PC-9 (cell line): ENCODE measurements at regions not wholly inside any gene's neighbourhood (a gene's known extent, or its start where the extent isn't known, plus 50 kb on each side); places are given as distances from the start of the nearest gene placed in this dataset.

ENCODE experiments used
- BruUV-seq: library from RNA; stranded (reverse); fragments of 400-500 nt; replicated peaks from 2 replicates; lab custom pipeline; 2021; lab: Mats Ljungman, UMichigan
- CTCF ChIA-PET: fragments of 300-600 bp; sonication (Branson Sonifier 250); formaldehyde crosslinking; loops from one replicate; lab custom pipeline; 2022; ENCODE audit warnings: antibody characterized with exemption; lab: Charles Lee
- POLR2A ChIA-PET: fragments of 300-600 bp; sonication (Branson Sonifier 250); formaldehyde crosslinking; loops from one replicate; lab custom pipeline; 2022; ENCODE audit warnings: antibody characterized with exemption; ENCODE audit not compliant: unreplicated experiment; lab: Charles Lee
- DNase-seq, 2 experiments: peaks; one replicate each; pipeline versions ENCODE4 v3.0.0 to v3.0.0-alpha.2; 2015 to 2022; ENCODE audit warnings: mixed read lengths in 1 of 2
- H2AFZ ChIP-seq: fragments of 200-600 bp; sonication (generic); 2 replicates; pipeline ENCODE4 v1.8.1; 2017; ENCODE audit warnings: antibody characterized with exemption
- H3F3A ChIP-seq: fragments of 200-600 bp; sonication (generic); 2 replicates; pipeline ENCODE4 v1.8.1; 2017; ENCODE audit warnings: antibody characterized with exemption, mild to moderate bottlenecking, low read depth; ENCODE audit not compliant: insufficient read depth
- H3K27ac ChIP-seq: fragments of 200-600 bp; sonication (generic); 2 replicates; pipeline ENCODE4 v1.6.1; 2016; ENCODE audit warnings: mixed run types
- H3K27me3 ChIP-seq: fragments of 200-600 bp; sonication (generic); 2 replicates; pipeline ENCODE4 v1.6.1; 2016; ENCODE audit warnings: low read depth, mixed run types; ENCODE audit not compliant: insufficient read depth
- H3K36me3 ChIP-seq: fragments of 200-600 bp; sonication (generic); 2 replicates; pipeline ENCODE4 v1.6.1; 2016; ENCODE audit warnings: low read depth, mixed run types
- H3K4me1 ChIP-seq: fragments of 200-600 bp; sonication (generic); replicated peaks from 2 replicates; pipeline ENCODE4 v1.6.1; 2016; ENCODE audit warnings: mixed run types; ENCODE audit not compliant: insufficient read depth
- H3K4me2 ChIP-seq: fragments of 200-600 bp; sonication (generic); 2 replicates; pipeline ENCODE4 v1.6.1; 2017; ENCODE audit warnings: mixed run types
- H3K4me3 ChIP-seq: fragments of 200-600 bp; sonication (generic); 2 replicates; pipeline ENCODE4 v1.6.1; 2016; ENCODE audit warnings: mixed run types
- H3K79me2 ChIP-seq: fragments of 200-600 bp; sonication (generic); 2 replicates; pipeline ENCODE4 v1.6.1; 2017; ENCODE audit warnings: low read depth, mixed run types
- H3K9me2 ChIP-seq: fragments of 200-600 bp; sonication (generic); 2 replicates; pipeline ENCODE4 v1.8.1; 2017; ENCODE audit warnings: mild to moderate bottlenecking; ENCODE audit not compliant: insufficient read depth
- H3K9me3 ChIP-seq: fragments of 200-600 bp; sonication (generic); 2 replicates; pipeline ENCODE4 v1.8.1; 2016; ENCODE audit warnings: low read depth; ENCODE audit not compliant: insufficient read depth
- H4K20me1 ChIP-seq: fragments of 200-600 bp; sonication (generic); 2 replicates; pipeline ENCODE4 v1.8.1; 2017; ENCODE audit not compliant: insufficient read depth
- EZH2 ChIP-seq: fragments of 200-600 bp; sonication (generic); IDR thresholded peaks from 2 replicates; pipeline ENCODE4 v1.8.0; 2017; ENCODE audit warnings: antibody characterized with exemption, low read depth
- intact Hi-C: fragments of 100-400 bp; cut with micrococcal nuclease; formaldehyde crosslinking; loops from one replicate; pipeline ENCODE4 v1.10.0; 2022; ENCODE audit not compliant: unreplicated experiment
- TF ChIP-seq, protein P1 (sequence below): fragments of 200-600 bp; sonication (generic); conservative IDR thresholded peaks from 2 replicates; pipeline ENCODE4 v1.6.1; 2017; ENCODE audit warnings: mixed run types, antibody characterized with exemption, mild to moderate bottlenecking, moderate library complexity

DNA sequence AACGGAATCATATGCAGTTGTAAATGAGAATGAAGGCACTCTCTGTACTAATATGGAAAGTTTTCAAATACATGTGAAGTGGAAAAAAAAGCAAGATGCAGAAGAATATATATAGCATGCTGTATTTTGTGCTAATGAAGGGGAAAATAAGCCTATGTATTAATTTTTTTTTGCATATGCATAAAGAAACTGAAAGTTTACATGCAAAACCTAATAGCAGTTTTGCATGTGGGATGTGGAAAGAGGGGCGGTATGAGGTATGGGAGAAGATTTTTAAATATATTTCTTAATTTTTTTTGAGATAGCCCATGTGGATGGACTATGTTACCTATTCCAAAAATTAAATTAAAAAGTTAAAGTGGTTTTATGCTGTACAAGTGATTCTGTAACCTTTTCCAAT is 83.7 kb upstream of the IL12B start:
- no TSS peak for BruUV-seq
- intact Hi-C loops: no loop called here
- no peaks in the 10 kb centered on the region for H3K36me3 ChIP-seq
- no peaks in the 10 kb centered on the region for H3K4me1 ChIP-seq
- H3K27me3 ChIP-seq: no peaks in the 10 kb centered on the region
- H3K79me2 ChIP-seq: no peaks in the 10 kb centered on the region
- no peaks in the 10 kb centered on the region for H3F3A ChIP-seq
- H3K4me2 ChIP-seq: no peak overlapping the region
- no peaks in the 10 kb centered on the region for H3K9me3 ChIP-seq
- ChIA-PET CTCF (no interaction called here), POLR2A (no interaction called here)
- H2AFZ ChIP-seq: no peak overlapping the region
- TF ChIP-seq, protein P1, sequence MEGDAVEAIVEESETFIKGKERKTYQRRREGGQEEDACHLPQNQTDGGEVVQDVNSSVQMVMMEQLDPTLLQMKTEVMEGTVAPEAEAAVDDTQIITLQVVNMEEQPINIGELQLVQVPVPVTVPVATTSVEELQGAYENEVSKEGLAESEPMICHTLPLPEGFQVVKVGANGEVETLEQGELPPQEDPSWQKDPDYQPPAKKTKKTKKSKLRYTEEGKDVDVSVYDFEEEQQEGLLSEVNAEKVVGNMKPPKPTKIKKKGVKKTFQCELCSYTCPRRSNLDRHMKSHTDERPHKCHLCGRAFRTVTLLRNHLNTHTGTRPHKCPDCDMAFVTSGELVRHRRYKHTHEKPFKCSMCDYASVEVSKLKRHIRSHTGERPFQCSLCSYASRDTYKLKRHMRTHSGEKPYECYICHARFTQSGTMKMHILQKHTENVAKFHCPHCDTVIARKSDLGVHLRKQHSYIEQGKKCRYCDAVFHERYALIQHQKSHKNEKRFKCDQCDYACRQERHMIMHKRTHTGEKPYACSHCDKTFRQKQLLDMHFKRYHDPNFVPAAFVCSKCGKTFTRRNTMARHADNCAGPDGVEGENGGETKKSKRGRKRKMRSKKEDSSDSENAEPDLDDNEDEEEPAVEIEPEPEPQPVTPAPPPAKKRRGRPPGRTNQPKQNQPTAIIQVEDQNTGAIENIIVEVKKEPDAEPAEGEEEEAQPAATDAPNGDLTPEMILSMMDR: no peak
- TF ChIP-seq EZH2: no peak
- no peak overlapping the region for H3K27ac ChIP-seq
- no peaks in the 10 kb centered on the region for H3K9me2 ChIP-seq
- no peak for DNase-seq
- no peaks in the 10 kb centered on the region for H4K20me1 ChIP-seq
- no peak overlapping the region for H3K4me3 ChIP-seq

DNA sequence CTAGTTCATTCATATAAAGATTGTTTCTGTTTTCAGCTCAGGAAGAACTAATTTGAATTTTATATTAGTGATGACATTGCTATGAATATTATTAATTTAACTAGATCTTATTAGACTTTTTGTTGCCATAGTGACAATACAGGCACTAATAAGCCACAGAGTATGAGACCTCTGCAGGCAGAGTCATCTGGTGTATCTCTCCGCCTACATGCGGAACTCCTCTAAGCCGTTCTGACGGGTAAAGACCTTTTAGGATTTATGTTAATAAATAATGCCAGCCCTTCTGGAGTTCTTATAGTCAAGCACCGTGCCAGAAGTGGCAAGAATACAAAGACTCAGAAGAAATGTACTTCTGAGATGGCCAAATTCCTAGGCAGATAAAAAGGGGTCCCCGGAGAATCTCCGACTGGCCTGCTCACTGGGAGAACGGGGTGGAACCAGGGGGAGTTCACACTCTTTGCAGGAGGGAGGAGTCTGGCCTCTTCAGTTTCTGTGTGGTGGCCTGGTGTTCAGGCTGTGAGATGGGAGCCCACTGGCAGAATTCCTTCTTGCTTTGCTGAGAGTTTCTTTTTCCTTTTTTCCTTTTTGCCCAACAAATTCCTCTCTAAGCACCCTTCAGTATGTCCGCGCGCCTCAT is 85.1 kb upstream of the IL12B start:
- H3K4me2 ChIP-seq: no peak overlapping the region
- no peak for DNase-seq
- H3K27ac ChIP-seq: no peak overlapping the region
- no peaks in the 10 kb centered on the region for H3K27me3 ChIP-seq
- H3K4me3 ChIP-seq: no peak overlapping the region
- H3K9me3 ChIP-seq: no peaks in the 10 kb centered on the region
- no TSS peak for BruUV-seq
- no peak overlapping the region for H2AFZ ChIP-seq
- intact Hi-C loops: no loop called here
- POLR2A ChIA-PET: no interaction called here
- no peaks in the 10 kb centered on the region for H3K79me2 ChIP-seq
- no peaks in the 10 kb centered on the region for H3F3A ChIP-seq
- no peaks in the 10 kb centered on the region for H3K36me3 ChIP-seq
- H3K4me1 ChIP-seq: no peaks in the 10 kb centered on the region
- no peaks in the 10 kb centered on the region for H3K9me2 ChIP-seq
- no peak for TF ChIP-seq EZH2
- TF ChIP-seq, protein P1: no peak
- CTCF ChIA-PET: no interaction called here
- no peaks in the 10 kb centered on the region for H4K20me1 ChIP-seq

DNA sequence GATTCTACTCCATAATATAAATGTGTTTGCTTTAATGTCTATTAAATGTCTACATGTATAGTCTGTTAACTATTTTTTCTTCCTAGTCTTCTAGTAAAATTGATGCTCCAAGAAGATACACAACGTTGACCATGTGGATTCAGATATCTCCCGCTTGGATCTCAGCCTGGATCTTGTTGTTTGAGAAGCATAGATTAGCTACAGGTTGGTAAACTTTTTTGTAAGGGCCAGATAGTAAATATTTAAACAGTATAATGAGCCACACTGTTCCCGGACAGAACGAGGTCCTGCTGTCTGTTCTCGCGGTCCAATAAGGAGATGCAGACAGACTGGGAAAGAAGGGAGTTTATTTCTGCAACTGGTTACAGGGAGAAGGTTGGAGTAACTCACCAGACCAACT is 86.2 kb upstream of the IL12B start:
- Histone ChIP-seq H3K27ac (no peak overlapping the region), H3F3A (no peaks in the 10 kb centered on the region), H3K27me3 (no peaks in the 10 kb centered on the region), H3K36me3 (no peaks in the 10 kb centered on the region), H3K79me2 (no peaks in the 10 kb centered on the region), H3K4me3 (no peak overlapping the region), H2AFZ (no peak overlapping the region), H3K4me2 (no peak overlapping the region), H3K4me1 (no peaks in the 10 kb centered on the region), H4K20me1 (no peaks in the 10 kb centered on the region), H3K9me3 (no peaks in the 10 kb centered on the region), H3K9me2 (no peaks in the 10 kb centered on the region)
- intact Hi-C loops: no loop called here
- TF ChIP-seq, protein P1: no peak
- no peak for TF ChIP-seq EZH2
- POLR2A ChIA-PET: no interaction called here
- no TSS peak for BruUV-seq
- CTCF ChIA-PET: no interaction called here
- no peak for DNase-seq
